GM06990 (cell line): ENCODE measurements at regions not wholly inside any gene's neighbourhood (a gene's known extent, or its start where the extent isn't known, plus 50 kb on each side); places are given as distances from the start of the nearest gene placed in this dataset.
"Not testable (repeated sequence)": the region's sequence is repeated elsewhere in the genome, so short reads cannot be mapped to it uniquely, and the experiment has no call there.

Experiments
- DNase-seq: peaks from one replicate; pipeline ENCODE4 v3.0.0-alpha.2; 2011; ENCODE audit not compliant: insufficient read length; ENCODE audit errors: extremely low read depth
- H3K27me3 ChIP-seq: replicated peaks from 2 replicates; pipeline ENCODE4 v1.6.0; 2011; ENCODE audit warnings: low read length; ENCODE audit not compliant: control insufficient read depth, insufficient read depth
- H3K36me3 ChIP-seq: 2 replicates; pipeline ENCODE4 v1.5.1; 2011; ENCODE audit warnings: low read length; ENCODE audit not compliant: control insufficient read depth, insufficient read depth
- H3K4me3 ChIP-seq: replicated peaks from 2 replicates; pipeline ENCODE4 v1.5.1; 2011; ENCODE audit warnings: low read depth, mild to moderate bottlenecking, control low read depth, low read length
- CTCF ChIP-seq: IDR thresholded peaks from 2 replicates; pipeline ENCODE4 v1.5.1; 2011; ENCODE audit warnings: low read length, control low read depth, mild to moderate bottlenecking, inconsistent platforms; ENCODE audit not compliant: insufficient read depth, poor library complexity, severe bottlenecking

- not testable (repeated sequence) for H3K27me3 ChIP-seq, H3K4me3 ChIP-seq, H3K36me3 ChIP-seq, DNase-seq
Measured at GRCh38 chrX:63160340-63160739, 190.8 kb downstream of the SPIN4 start.

- H3K36me3 ChIP-seq, DNase-seq, H3K4me3 ChIP-seq, H3K27me3 ChIP-seq: not testable (repeated sequence)
Measured at GRCh38 chrX:63145526-63145925, 205.6 kb downstream of the SPIN4 start.

- not testable (repeated sequence) for H3K27me3 ChIP-seq, H3K36me3 ChIP-seq, DNase-seq, H3K4me3 ChIP-seq
Measured at GRCh38 chrX:63142588-63142987, 208.5 kb downstream of the SPIN4 start.

GRCh38 chrX:63135859-63136258, 215.3 kb downstream of the SPIN4 start:
- H3K27me3 ChIP-seq, H3K36me3 ChIP-seq, H3K4me3 ChIP-seq, DNase-seq: not testable (repeated sequence)

- no peak for DNase-seq
- TF ChIP-seq CTCF = peak; percentile 60
- H3K36me3 ChIP-seq = no peaks in the 10 kb centered on the region
- no peak overlapping the region for H3K4me3 ChIP-seq
- H3K27me3 ChIP-seq = no peaks in the 10 kb centered on the region
Measured at GRCh38 chrX:63128509-63128908, 222.6 kb downstream of the SPIN4 start.

- Histone ChIP-seq H3K27me3 (no peaks in the 10 kb centered on the region), H3K36me3 (no peaks in the 10 kb centered on the region), H3K4me3 (no peak overlapping the region)
- no peak for DNase-seq
- no peak for TF ChIP-seq CTCF
Measured at GRCh38 chrX:63115196-63115595, 235.9 kb downstream of the SPIN4 start.

- no peak for TF ChIP-seq CTCF
- no peak overlapping the region for H3K4me3 ChIP-seq
- no peak for DNase-seq
- H3K27me3 ChIP-seq = no peaks in the 10 kb centered on the region
- no peaks in the 10 kb centered on the region for H3K36me3 ChIP-seq
Measured at GRCh38 chrX:63101879-63102620, 249.1 kb downstream of the SPIN4 start.

- no peak for TF ChIP-seq CTCF
- Histone ChIP-seq H3K4me3 (no peak overlapping the region), H3K27me3 (no peaks in the 10 kb centered on the region), H3K36me3 (no peaks in the 10 kb centered on the region)
- no peak for DNase-seq
Measured at GRCh38 chrX:63058204-63058603, 292.9 kb downstream of the SPIN4 start.
